ENCODE measurements at regions not wholly inside any gene's neighbourhood (a gene's known extent, or its start where the extent isn't known, plus 50 kb on each side); places are given as distances from the start of the nearest gene placed in this dataset.

DNA sequence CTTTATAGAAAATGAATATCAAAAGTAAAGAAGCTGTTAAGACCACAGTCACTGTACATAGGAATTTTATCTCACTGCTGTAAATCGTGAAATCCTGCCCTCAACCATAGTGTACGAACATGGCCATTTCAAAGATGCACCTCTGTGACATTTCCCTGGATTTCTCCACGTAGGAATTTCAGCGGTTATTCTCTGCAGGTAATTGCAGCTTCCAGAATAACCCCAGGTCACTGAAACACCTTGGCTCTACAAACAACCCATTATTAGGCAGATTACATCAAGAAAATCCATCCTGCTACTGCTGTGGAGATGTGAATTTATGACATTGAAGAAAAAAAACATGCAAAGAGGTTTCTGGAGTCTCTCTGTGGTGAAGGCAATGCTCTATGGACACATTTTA, 196.2 kb upstream of the USP25 start:
- no peak for DNase-seq (ENCODE audit: low spot score in 2 of 2)
- intact Hi-C loops (cut with DNase I): no loop called here
- Histone ChIP-seq H3K27ac (no peak overlapping the region), H3K4me3 (no peak overlapping the region), H3K4me1 (no peaks in the 10 kb centered on the region), H3K36me3 (no peaks in the 10 kb centered on the region), H3K27me3 (no peaks in the 10 kb centered on the region), H3K9me3 (no peaks in the 10 kb centered on the region)
- TF ChIP-seq, protein P1, sequence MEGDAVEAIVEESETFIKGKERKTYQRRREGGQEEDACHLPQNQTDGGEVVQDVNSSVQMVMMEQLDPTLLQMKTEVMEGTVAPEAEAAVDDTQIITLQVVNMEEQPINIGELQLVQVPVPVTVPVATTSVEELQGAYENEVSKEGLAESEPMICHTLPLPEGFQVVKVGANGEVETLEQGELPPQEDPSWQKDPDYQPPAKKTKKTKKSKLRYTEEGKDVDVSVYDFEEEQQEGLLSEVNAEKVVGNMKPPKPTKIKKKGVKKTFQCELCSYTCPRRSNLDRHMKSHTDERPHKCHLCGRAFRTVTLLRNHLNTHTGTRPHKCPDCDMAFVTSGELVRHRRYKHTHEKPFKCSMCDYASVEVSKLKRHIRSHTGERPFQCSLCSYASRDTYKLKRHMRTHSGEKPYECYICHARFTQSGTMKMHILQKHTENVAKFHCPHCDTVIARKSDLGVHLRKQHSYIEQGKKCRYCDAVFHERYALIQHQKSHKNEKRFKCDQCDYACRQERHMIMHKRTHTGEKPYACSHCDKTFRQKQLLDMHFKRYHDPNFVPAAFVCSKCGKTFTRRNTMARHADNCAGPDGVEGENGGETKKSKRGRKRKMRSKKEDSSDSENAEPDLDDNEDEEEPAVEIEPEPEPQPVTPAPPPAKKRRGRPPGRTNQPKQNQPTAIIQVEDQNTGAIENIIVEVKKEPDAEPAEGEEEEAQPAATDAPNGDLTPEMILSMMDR (IDR thresholded peaks at IDR 0.05): no peak

DNA sequence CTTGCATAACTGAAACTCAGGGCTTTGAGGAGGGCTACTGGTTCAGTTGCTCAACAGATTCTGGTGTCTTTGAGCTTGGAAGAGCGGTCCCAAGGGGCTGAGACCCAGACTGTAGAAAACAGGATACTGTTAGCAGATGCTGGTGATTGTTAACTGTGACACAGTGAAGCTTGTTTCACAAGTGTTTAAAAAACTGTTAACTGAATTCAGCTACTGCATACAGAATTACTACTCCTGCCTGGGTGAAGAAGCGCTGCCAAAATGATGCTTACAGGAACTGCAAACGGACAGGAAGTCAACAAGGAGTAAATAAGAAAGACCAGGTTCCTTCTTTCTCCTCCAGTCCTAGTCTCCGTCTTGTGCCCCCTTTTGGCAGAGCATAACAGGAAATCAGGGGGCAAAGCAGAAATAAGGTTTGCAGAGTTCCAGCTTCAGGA, 195.3 kb upstream of the USP25 start:
- no peak overlapping the region for H3K27ac ChIP-seq
- intact Hi-C loops (cut with DNase I): no loop called here
- no peaks in the 10 kb centered on the region for H3K27me3 ChIP-seq
- H3K4me1 ChIP-seq: no peaks in the 10 kb centered on the region
- DNase-seq (ENCODE audit: low spot score in 2 of 2): no peak
- TF ChIP-seq, protein P1 (IDR thresholded peaks at IDR 0.05): no peak
- H3K36me3 ChIP-seq: no peaks in the 10 kb centered on the region
- H3K4me3 ChIP-seq: no peak overlapping the region
- H3K9me3 ChIP-seq: no peaks in the 10 kb centered on the region

DNA sequence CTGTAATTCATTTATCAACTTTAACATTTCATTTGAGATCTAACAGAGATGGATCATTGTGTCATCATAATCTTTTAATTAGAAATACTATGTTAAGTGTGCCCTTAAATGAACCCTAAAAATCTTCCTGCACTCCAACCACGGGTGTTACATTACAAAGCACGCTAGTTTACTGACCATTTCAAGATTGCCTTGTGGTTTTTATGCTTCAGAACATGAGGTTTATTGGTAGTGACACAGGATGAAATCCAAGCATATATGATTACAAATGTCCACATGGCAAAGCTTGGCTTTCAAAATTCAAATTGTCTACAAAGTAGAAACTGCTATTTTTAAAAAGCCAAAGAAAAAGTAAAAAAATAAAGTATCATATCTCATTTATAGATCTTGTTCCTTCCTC, 190.4 kb upstream of the USP25 start:
- TF ChIP-seq, protein P1 (IDR thresholded peaks at IDR 0.05): no peak
- no peak overlapping the region for H3K27ac ChIP-seq
- no peak for DNase-seq (ENCODE audit: low spot score in 2 of 2)
- no peak overlapping the region for H3K4me3 ChIP-seq
- H3K9me3 ChIP-seq: no peaks in the 10 kb centered on the region
- intact Hi-C loops (cut with DNase I): no loop called here
- no peaks in the 10 kb centered on the region for H3K36me3 ChIP-seq
- no peaks in the 10 kb centered on the region for H3K4me1 ChIP-seq
- H3K27me3 ChIP-seq: no peaks in the 10 kb centered on the region

DNA sequence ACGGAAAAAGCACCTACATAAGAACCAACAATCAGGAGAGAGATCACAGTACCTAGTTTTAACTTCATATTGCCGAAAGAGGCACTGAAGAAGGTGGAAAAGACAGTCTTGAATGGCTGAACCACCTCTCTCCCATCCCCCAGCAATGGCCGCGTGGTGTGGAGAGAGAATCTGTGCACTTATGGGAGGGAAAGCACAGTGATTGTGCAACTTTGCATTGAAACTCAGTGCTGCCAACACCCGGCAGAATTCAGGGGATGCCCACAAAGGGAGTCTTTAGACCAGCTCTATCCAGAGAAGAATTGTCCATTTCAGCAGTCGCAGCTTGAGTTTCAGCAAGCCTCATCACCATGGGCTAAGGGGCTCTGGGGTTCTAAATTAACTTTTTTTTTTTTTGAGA, 186.3 kb upstream of the USP25 start:
- no peaks in the 10 kb centered on the region for H3K4me1 ChIP-seq
- DNase-seq (ENCODE audit: low spot score in 2 of 2): no peak
- H3K27ac ChIP-seq: no peak overlapping the region
- TF ChIP-seq, protein P1 (IDR thresholded peaks at IDR 0.05): no peak
- H3K36me3 ChIP-seq: no peaks in the 10 kb centered on the region
- H3K27me3 ChIP-seq: no peaks in the 10 kb centered on the region
- H3K4me3 ChIP-seq: no peak overlapping the region
- H3K9me3 ChIP-seq: no peaks in the 10 kb centered on the region
- intact Hi-C loops (cut with DNase I): no loop called here

DNA sequence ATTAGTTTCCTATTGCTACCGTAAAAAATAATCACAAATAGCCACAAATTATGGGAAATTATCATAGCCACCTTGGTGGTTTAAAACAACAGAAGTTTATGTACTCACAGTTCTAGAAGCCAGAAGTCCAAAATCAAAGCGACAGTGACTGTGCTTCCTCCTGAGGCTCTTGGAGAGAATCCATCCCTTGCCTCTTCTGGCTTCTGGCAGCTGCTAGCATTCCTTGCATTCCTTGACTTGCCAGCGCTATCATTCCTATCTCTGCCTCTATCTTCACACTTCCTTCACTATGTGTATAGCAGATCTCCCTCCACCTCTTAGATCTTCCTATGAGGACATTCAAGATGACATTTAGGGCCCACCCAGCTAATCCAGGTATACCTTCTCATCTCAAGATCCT, 180.1 kb upstream of the USP25 start:
- Histone ChIP-seq H3K27me3 (no peaks in the 10 kb centered on the region), H3K4me3 (no peak overlapping the region), H3K36me3 (no peaks in the 10 kb centered on the region), H3K4me1 (no peaks in the 10 kb centered on the region), H3K9me3 (no peaks in the 10 kb centered on the region), H3K27ac (no peak overlapping the region)
- intact Hi-C loops (cut with DNase I): no loop called here
- TF ChIP-seq, protein P1 (IDR thresholded peaks at IDR 0.05): no peak
- DNase-seq (ENCODE audit: low spot score in 2 of 2): no peak

DNA sequence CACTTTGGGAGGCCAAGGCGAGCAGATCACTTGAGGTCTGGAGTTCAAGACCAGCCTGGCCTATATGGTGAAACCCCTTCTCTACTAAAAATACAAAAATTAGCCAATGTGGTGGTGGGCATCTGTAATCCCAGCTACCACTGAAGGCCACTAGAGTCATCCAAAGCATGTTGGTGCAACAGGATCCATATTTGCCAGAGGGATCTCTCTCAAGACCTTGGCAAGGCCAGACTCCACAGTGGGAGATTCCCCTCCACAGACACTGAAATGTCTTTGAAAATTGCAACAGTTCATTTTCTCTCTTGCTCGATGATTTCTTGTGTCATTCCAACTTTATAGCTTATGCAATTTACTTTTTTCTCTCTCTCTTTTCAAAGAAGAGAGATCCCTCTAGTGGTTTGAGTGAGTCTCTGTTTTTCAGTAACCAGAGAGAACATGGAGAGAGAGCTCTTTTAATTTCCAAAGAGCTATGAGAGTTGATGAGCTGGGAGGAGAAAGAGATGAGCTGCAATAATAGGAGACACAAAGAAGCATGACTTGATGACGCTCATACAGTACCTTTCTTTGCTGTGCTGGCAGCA, 176.8 kb upstream of the USP25 start:
- Histone ChIP-seq H3K4me3 (no peak overlapping the region), H3K9me3 (no peaks in the 10 kb centered on the region), H3K27ac (no peak overlapping the region), H3K4me1 (no peaks in the 10 kb centered on the region), H3K36me3 (no peaks in the 10 kb centered on the region), H3K27me3 (no peaks in the 10 kb centered on the region)
- DNase-seq (ENCODE audit: low spot score in 2 of 2): no peak
- TF ChIP-seq, protein P1 (IDR thresholded peaks at IDR 0.05): no peak
- intact Hi-C loops (cut with DNase I): no loop called here
